ENCODE measurements at regions not wholly inside any gene's neighbourhood (a gene's known extent, or its start where the extent isn't known, plus 50 kb on each side); places are given as distances from the start of the nearest gene placed in this dataset.

GRCh38 chr5:39730699-39731098 is 305.9 kb upstream of the DAB2 start:
- no peaks in the 10 kb centered on the region for H3K79me2 ChIP-seq (ENCODE audit: insufficient read depth, low read length)
- H3K27me3 ChIP-seq (ENCODE audit: insufficient read depth, low read length, poor library complexity, severe bottlenecking) = no peaks in the 10 kb centered on the region

DNA sequence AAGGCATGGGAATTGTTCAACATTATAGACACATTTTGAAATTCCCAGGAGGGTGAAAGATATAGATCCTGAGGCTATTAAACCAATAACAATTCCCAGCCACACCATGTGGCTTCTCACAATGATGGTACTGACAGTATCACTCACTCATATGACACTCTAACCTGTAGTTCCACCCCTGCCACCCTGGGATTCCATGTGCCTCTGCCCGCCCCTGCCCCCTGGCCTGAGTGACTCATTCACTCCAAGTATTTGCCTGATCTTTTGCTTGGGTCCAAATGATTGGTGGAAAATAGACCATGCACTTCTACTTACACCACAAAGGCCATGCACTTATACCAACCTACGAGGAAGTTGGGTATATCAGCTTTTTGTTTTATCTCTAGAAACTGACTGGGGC is 305.2 kb upstream of the DAB2 start:
- H3K4me2 ChIP-seq (ENCODE audit: low read depth, low read length, poor library complexity, severe bottlenecking) = no peak overlapping the region
- H3K4me3 ChIP-seq (ENCODE audit: low read length, poor library complexity, severe bottlenecking) = no peak overlapping the region
- no peaks in the 10 kb centered on the region for H3K9me2 ChIP-seq (replicated peaks; ENCODE audit: low read depth, low read length)
- H2AFZ ChIP-seq (ENCODE audit: low read length) = no peak overlapping the region
- no peaks in the 10 kb centered on the region for H3F3A ChIP-seq (ENCODE audit: low read depth)
- H3K27me3 ChIP-seq (ENCODE audit: insufficient read depth, low read length, poor library complexity, severe bottlenecking) = no peaks in the 10 kb centered on the region
- no peak overlapping the region for H3K9ac ChIP-seq (ENCODE audit: low read depth, low read length, poor library complexity, severe bottlenecking)
- H3K79me2 ChIP-seq (ENCODE audit: insufficient read depth, low read length) = no peaks in the 10 kb centered on the region
- H3K9me3 ChIP-seq (ENCODE audit: insufficient read depth, low read depth, low read length) = no peaks in the 10 kb centered on the region
- TF ChIP-seq CTCF (conservative IDR thresholded peaks at IDR 0.05; ENCODE audit: low read length) (no peak), EZH2phosphoT487 (IDR thresholded peaks at IDR 0.05; ENCODE audit: borderline replicate concordance) (no peak)
- no peaks in the 10 kb centered on the region for H3K4me1 ChIP-seq (ENCODE audit: insufficient read depth, low read length, poor library complexity, severe bottlenecking)
- H4K20me1 ChIP-seq (ENCODE audit: insufficient read depth, low read length, poor library complexity, severe bottlenecking) = no peaks in the 10 kb centered on the region
- no peaks in the 10 kb centered on the region for H3K36me3 ChIP-seq (ENCODE audit: insufficient read depth, low read length)

More at GRCh38 chr5:39730699-39731098, 305.9 kb upstream of the DAB2 start:
- Histone ChIP-seq H3K4me1 (ENCODE audit: insufficient read depth, low read length, poor library complexity, severe bottlenecking) (no peaks in the 10 kb centered on the region), H3K4me2 (ENCODE audit: low read depth, low read length, poor library complexity, severe bottlenecking) (no peak overlapping the region), H3K4me3 (ENCODE audit: low read length, poor library complexity, severe bottlenecking) (no peak overlapping the region), H3F3A (ENCODE audit: low read depth) (no peaks in the 10 kb centered on the region), H4K20me1 (ENCODE audit: insufficient read depth, low read length, poor library complexity, severe bottlenecking) (no peaks in the 10 kb centered on the region), H2AFZ (ENCODE audit: low read length) (no peak overlapping the region), H3K36me3 (ENCODE audit: insufficient read depth, low read length) (no peaks in the 10 kb centered on the region), H3K9ac (ENCODE audit: low read depth, low read length, poor library complexity, severe bottlenecking) (no peak overlapping the region), H3K9me3 (ENCODE audit: insufficient read depth, low read depth, low read length) (no peaks in the 10 kb centered on the region), H3K9me2 (replicated peaks; ENCODE audit: low read depth, low read length) (no peaks in the 10 kb centered on the region)
- no peak for TF ChIP-seq CTCF (conservative IDR thresholded peaks at IDR 0.05; ENCODE audit: low read length)
- no peak for TF ChIP-seq EZH2phosphoT487 (IDR thresholded peaks at IDR 0.05; ENCODE audit: borderline replicate concordance)

DNA sequence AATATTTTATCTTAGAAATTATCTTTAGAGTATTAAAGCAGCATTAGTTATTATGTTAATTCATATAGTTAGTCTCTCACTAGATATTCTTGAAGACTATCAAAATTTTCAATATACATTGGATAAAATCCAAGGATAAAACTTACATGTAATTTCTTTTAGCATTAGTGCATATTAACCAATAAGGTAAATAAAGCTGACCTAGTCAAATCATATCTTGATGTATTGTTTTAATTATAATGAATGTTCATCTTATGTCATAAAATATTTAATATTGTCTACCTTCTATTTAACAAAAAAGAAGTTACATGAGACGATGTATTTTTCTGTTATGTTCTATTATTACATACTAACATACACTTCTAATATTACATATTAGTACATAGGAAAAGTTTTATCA is 301.7 kb upstream of the DAB2 start:
- H3K27me3 ChIP-seq (ENCODE audit: insufficient read depth, low read length, poor library complexity, severe bottlenecking) = no peaks in the 10 kb centered on the region
- no peaks in the 10 kb centered on the region for H3K79me2 ChIP-seq (ENCODE audit: insufficient read depth, low read length)
- H2AFZ ChIP-seq (ENCODE audit: low read length) = no peak overlapping the region
- TF ChIP-seq CTCF (conservative IDR thresholded peaks at IDR 0.05; ENCODE audit: low read length) (no peak), EZH2phosphoT487 (IDR thresholded peaks at IDR 0.05; ENCODE audit: borderline replicate concordance) (no peak)
- no peaks in the 10 kb centered on the region for H4K20me1 ChIP-seq (ENCODE audit: insufficient read depth, low read length, poor library complexity, severe bottlenecking)
- H3K4me1 ChIP-seq (ENCODE audit: insufficient read depth, low read length, poor library complexity, severe bottlenecking) = no peaks in the 10 kb centered on the region
- H3K9ac ChIP-seq (ENCODE audit: low read depth, low read length, poor library complexity, severe bottlenecking) = no peak overlapping the region
- H3K4me2 ChIP-seq (ENCODE audit: low read depth, low read length, poor library complexity, severe bottlenecking) = no peak overlapping the region
- H3F3A ChIP-seq (ENCODE audit: low read depth) = no peaks in the 10 kb centered on the region
- H3K4me3 ChIP-seq (ENCODE audit: low read length, poor library complexity, severe bottlenecking) = no peak overlapping the region
- H3K36me3 ChIP-seq (ENCODE audit: insufficient read depth, low read length) = no peaks in the 10 kb centered on the region
- H3K9me3 ChIP-seq (ENCODE audit: insufficient read depth, low read depth, low read length) = no peaks in the 10 kb centered on the region
- no peaks in the 10 kb centered on the region for H3K9me2 ChIP-seq (replicated peaks; ENCODE audit: low read depth, low read length)

Measured in Loucy (cell line).